ENCODE measurements at regions not wholly inside any gene's neighbourhood (a gene's known extent, or its start where the extent isn't known, plus 50 kb on each side); places are given as distances from the start of the nearest gene placed in this dataset.
"Not testable (repeated sequence)": the region's sequence is repeated elsewhere in the genome, so short reads cannot be mapped to it uniquely, and the experiment has no call there.

- H3K27ac ChIP-seq (ENCODE audit: low read depth in 2 of 2, low read length in 2 of 2); H3K36me3 ChIP-seq (ENCODE audit: control insufficient read depth in 2 of 2, insufficient read depth in 2 of 2, low read length in 2 of 2); H3K27me3 ChIP-seq (ENCODE audit: control insufficient read depth in 2 of 2, insufficient read depth in 2 of 2, low read length in 2 of 2); H3K9me3 ChIP-seq (ENCODE audit: control insufficient read depth in 2 of 2, low read length in 2 of 2); H3K9ac ChIP-seq (ENCODE audit: low read depth in 1 of 2, low read length in 2 of 2); H3K4me3 ChIP-seq (ENCODE audit: low read length in 2 of 2); H3K4me1 ChIP-seq (ENCODE audit: control insufficient read depth in 2 of 2, insufficient read depth in 2 of 2, low read length in 2 of 2): not testable (repeated sequence)
Observed at GRCh38 chr2:111485895-111486294, 365.2 kb downstream of the BCL2L11 start.

DNA sequence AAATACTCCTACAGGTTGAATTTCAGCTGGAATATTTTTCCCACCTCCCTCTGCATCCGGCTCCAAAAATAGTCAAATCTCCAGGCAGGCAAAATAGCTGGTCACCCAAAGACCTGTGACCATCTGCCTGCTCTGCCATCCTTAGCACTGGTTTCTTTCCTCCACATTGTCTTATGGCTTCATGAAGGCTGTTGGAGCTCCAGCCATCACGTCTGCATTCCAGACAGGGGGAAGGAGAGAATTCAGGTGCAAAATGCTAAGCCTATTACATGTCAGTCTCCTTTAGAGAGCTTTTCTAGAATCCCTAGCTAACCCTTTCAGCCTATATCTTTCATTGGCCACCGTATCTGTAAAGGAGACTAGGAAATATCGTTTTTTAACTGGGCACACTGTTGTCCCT, 367.7 kb downstream of the BCL2L11 start:
- H3K9ac ChIP-seq (ENCODE audit: low read depth in 1 of 2, low read length in 2 of 2); H3K27ac ChIP-seq (ENCODE audit: low read depth in 2 of 2, low read length in 2 of 2); H3K36me3 ChIP-seq (ENCODE audit: control insufficient read depth in 2 of 2, insufficient read depth in 2 of 2, low read length in 2 of 2); H3K4me1 ChIP-seq (ENCODE audit: control insufficient read depth in 2 of 2, insufficient read depth in 2 of 2, low read length in 2 of 2); H3K9me3 ChIP-seq (ENCODE audit: control insufficient read depth in 2 of 2, low read length in 2 of 2); H3K4me3 ChIP-seq (ENCODE audit: low read length in 2 of 2); H3K27me3 ChIP-seq (ENCODE audit: control insufficient read depth in 2 of 2, insufficient read depth in 2 of 2, low read length in 2 of 2): not testable (repeated sequence)

DNA sequence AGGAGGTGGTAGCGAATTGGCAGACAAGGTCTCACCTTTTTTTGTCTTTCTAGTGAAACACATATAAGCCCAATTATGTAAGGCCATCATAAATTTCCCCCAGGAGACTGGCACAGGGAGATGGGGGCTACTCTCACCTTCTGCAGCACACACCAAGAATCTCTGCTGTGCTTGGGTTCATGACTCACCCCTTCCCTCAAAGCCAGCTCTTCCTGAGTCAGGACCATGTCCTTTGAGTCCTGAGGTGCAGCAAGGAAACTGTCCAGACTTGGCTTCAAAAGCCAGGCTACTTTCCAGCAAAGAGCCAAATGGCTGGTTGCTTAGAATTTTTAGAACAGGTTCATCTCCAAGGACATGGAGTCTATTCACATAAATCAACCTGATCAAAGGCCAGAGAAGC, 368.7 kb downstream of the BCL2L11 start:
- H3K4me1 ChIP-seq (ENCODE audit: control insufficient read depth in 2 of 2, insufficient read depth in 2 of 2, low read length in 2 of 2); H3K9me3 ChIP-seq (ENCODE audit: control insufficient read depth in 2 of 2, low read length in 2 of 2); H3K36me3 ChIP-seq (ENCODE audit: control insufficient read depth in 2 of 2, insufficient read depth in 2 of 2, low read length in 2 of 2); H3K4me3 ChIP-seq (ENCODE audit: low read length in 2 of 2); H3K9ac ChIP-seq (ENCODE audit: low read depth in 1 of 2, low read length in 2 of 2); H3K27me3 ChIP-seq (ENCODE audit: control insufficient read depth in 2 of 2, insufficient read depth in 2 of 2, low read length in 2 of 2); H3K27ac ChIP-seq (ENCODE audit: low read depth in 2 of 2, low read length in 2 of 2): not testable (repeated sequence)

DNA sequence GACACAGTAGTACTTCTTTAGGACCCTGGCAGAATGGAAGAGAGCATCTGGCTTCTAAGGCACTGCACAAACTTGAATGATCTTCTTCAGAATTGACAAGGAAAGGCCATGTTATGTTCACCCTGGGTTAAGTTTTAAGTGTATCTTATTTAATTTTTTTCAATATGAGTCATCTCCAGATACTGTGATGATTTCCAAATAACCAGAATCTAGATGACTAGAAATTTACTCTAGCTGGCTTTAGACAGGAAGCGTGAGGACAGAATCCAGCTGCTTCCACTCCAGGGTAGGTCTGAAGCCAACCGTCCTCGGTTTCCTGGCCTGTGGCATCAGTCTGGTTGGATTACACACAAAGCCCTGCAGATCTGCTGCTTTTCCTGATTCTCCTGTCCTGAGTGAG, 370.5 kb downstream of the BCL2L11 start:
- not testable (repeated sequence) for H3K27me3 ChIP-seq (ENCODE audit: control insufficient read depth in 2 of 2, insufficient read depth in 2 of 2, low read length in 2 of 2); H3K27ac ChIP-seq (ENCODE audit: low read depth in 2 of 2, low read length in 2 of 2); H3K9me3 ChIP-seq (ENCODE audit: control insufficient read depth in 2 of 2, low read length in 2 of 2); H3K4me3 ChIP-seq (ENCODE audit: low read length in 2 of 2); H3K36me3 ChIP-seq (ENCODE audit: control insufficient read depth in 2 of 2, insufficient read depth in 2 of 2, low read length in 2 of 2); H3K9ac ChIP-seq (ENCODE audit: low read depth in 1 of 2, low read length in 2 of 2); H3K4me1 ChIP-seq (ENCODE audit: control insufficient read depth in 2 of 2, insufficient read depth in 2 of 2, low read length in 2 of 2)

GRCh38 chr2:111491614-111492013, 370.9 kb downstream of the BCL2L11 start:
- H3K4me3 ChIP-seq (ENCODE audit: low read length in 2 of 2); H3K27ac ChIP-seq (ENCODE audit: low read depth in 2 of 2, low read length in 2 of 2): not testable (repeated sequence)

GRCh38 chr2:111492995-111493719, 372.4 kb downstream of the BCL2L11 start:
- H3K4me3 ChIP-seq (ENCODE audit: low read length in 2 of 2); H3K9me3 ChIP-seq (ENCODE audit: control insufficient read depth in 2 of 2, low read length in 2 of 2); H3K4me1 ChIP-seq (ENCODE audit: control insufficient read depth in 2 of 2, insufficient read depth in 2 of 2, low read length in 2 of 2); H3K27me3 ChIP-seq (ENCODE audit: control insufficient read depth in 2 of 2, insufficient read depth in 2 of 2, low read length in 2 of 2); H3K36me3 ChIP-seq (ENCODE audit: control insufficient read depth in 2 of 2, insufficient read depth in 2 of 2, low read length in 2 of 2); H3K9ac ChIP-seq (ENCODE audit: low read depth in 1 of 2, low read length in 2 of 2): not testable (repeated sequence)
- H3K27ac ChIP-seq (ENCODE audit: low read depth in 2 of 2, low read length in 2 of 2), result peak overlapping the region in 1 of 2 donors; percentile 38

More at GRCh38 chr2:111491614-111492013, 370.9 kb downstream of the BCL2L11 start:
- not testable (repeated sequence) for H3K36me3 ChIP-seq (ENCODE audit: control insufficient read depth in 2 of 2, insufficient read depth in 2 of 2, low read length in 2 of 2); H3K4me1 ChIP-seq (ENCODE audit: control insufficient read depth in 2 of 2, insufficient read depth in 2 of 2, low read length in 2 of 2); H3K9ac ChIP-seq (ENCODE audit: low read depth in 1 of 2, low read length in 2 of 2); H3K27me3 ChIP-seq (ENCODE audit: control insufficient read depth in 2 of 2, insufficient read depth in 2 of 2, low read length in 2 of 2); H3K9me3 ChIP-seq (ENCODE audit: control insufficient read depth in 2 of 2, low read length in 2 of 2)

DNA sequence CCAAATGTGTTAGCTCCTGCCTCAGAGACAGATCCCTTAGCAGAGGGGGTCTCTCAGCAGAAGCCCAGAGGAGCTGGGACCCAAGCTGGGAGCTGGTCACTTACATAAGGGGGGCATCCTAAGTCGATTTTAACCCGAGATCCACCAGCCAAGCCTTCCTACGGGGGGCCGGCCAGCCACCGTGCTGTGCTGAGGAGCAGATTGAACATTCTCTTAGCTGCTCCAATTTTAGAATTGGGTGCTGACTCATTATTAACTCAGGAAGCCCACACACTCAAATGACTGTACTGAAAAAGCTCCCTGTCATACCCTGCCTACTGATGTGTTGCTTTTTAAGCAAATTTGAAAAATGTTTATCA, 373.0 kb downstream of the BCL2L11 start:
- H3K27me3 ChIP-seq (ENCODE audit: control insufficient read depth in 2 of 2, insufficient read depth in 2 of 2, low read length in 2 of 2); H3K9ac ChIP-seq (ENCODE audit: low read depth in 1 of 2, low read length in 2 of 2); H3K36me3 ChIP-seq (ENCODE audit: control insufficient read depth in 2 of 2, insufficient read depth in 2 of 2, low read length in 2 of 2); H3K9me3 ChIP-seq (ENCODE audit: control insufficient read depth in 2 of 2, low read length in 2 of 2); H3K4me3 ChIP-seq (ENCODE audit: low read length in 2 of 2); H3K4me1 ChIP-seq (ENCODE audit: control insufficient read depth in 2 of 2, insufficient read depth in 2 of 2, low read length in 2 of 2): not testable (repeated sequence)
- H3K27ac ChIP-seq (ENCODE audit: low read depth in 2 of 2, low read length in 2 of 2), result peak overlapping the region in 1 of 2 donors; percentile 38

DNA sequence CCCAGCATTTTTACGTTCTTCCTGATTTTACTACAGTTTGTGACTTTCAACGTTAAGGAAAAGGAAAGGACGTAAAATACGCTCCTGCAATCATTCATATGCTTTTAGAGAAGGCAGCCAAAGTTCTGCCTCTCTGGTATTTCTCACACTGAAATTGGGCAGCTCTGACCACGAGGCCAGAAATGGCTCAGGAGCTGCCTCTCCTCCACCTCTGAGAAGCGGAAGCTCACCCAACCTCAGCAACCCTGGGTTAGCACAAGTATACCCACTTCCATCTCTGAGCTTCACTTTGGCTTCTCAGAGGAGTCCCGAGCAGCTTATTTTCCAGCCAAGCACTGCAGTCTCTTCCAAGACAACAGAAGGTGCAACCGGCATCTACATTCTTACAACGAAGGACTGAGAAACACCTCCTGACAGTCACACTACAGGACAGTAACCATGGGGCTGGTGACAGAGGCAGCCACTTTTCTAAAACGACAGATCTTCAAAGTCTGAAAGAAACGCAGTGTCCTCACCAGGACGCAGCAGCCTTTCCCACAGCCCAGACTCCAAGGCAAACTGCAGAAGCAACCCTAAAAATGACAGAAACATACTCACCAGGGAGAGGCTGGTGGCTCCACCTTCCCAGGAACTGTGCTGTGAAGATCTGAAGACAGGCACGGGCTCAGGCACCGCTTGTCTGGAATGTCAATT, 373.7 kb downstream of the BCL2L11 start:
- not testable (repeated sequence) for H3K4me3 ChIP-seq (ENCODE audit: low read length in 2 of 2); H3K36me3 ChIP-seq (ENCODE audit: control insufficient read depth in 2 of 2, insufficient read depth in 2 of 2, low read length in 2 of 2); H3K4me1 ChIP-seq (ENCODE audit: control insufficient read depth in 2 of 2, insufficient read depth in 2 of 2, low read length in 2 of 2); H3K9me3 ChIP-seq (ENCODE audit: control insufficient read depth in 2 of 2, low read length in 2 of 2); H3K27me3 ChIP-seq (ENCODE audit: control insufficient read depth in 2 of 2, insufficient read depth in 2 of 2, low read length in 2 of 2); H3K9ac ChIP-seq (ENCODE audit: low read depth in 1 of 2, low read length in 2 of 2)
- H3K27ac ChIP-seq (ENCODE audit: low read depth in 2 of 2, low read length in 2 of 2), result peak overlapping the region in 1 of 2 donors; percentile 56

DNA sequence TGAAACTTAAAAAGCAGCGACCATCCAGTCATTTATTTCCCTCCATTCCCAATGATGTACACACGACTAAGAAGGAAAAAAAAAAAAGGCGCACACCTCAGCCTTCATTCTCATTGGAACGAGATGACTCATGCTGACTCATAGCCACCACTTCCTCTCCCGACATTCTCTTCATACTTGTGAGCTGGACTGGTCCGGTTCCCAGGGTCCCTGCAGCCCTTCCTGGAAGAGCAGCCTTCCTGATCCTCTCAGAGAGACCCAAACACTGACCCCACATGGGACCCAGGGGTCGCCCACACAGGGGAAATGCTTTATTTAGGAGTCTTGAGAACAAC, 374.2 kb downstream of the BCL2L11 start:
- H3K4me1 ChIP-seq (ENCODE audit: control insufficient read depth in 2 of 2, insufficient read depth in 2 of 2, low read length in 2 of 2); H3K9me3 ChIP-seq (ENCODE audit: control insufficient read depth in 2 of 2, low read length in 2 of 2); H3K9ac ChIP-seq (ENCODE audit: low read depth in 1 of 2, low read length in 2 of 2); H3K4me3 ChIP-seq (ENCODE audit: low read length in 2 of 2); H3K36me3 ChIP-seq (ENCODE audit: control insufficient read depth in 2 of 2, insufficient read depth in 2 of 2, low read length in 2 of 2); H3K27me3 ChIP-seq (ENCODE audit: control insufficient read depth in 2 of 2, insufficient read depth in 2 of 2, low read length in 2 of 2): not testable (repeated sequence)
- peak overlapping the region in 1 of 2 donors; percentile 56 for H3K27ac ChIP-seq (ENCODE audit: low read depth in 2 of 2, low read length in 2 of 2)

GRCh38 chr2:111495636-111496035, 374.9 kb downstream of the BCL2L11 start:
- H3K27ac ChIP-seq (ENCODE audit: low read depth in 2 of 2, low read length in 2 of 2); H3K4me3 ChIP-seq (ENCODE audit: low read length in 2 of 2); H3K4me1 ChIP-seq (ENCODE audit: control insufficient read depth in 2 of 2, insufficient read depth in 2 of 2, low read length in 2 of 2); H3K9me3 ChIP-seq (ENCODE audit: control insufficient read depth in 2 of 2, low read length in 2 of 2); H3K9ac ChIP-seq (ENCODE audit: low read depth in 1 of 2, low read length in 2 of 2); H3K36me3 ChIP-seq (ENCODE audit: control insufficient read depth in 2 of 2, insufficient read depth in 2 of 2, low read length in 2 of 2); H3K27me3 ChIP-seq (ENCODE audit: control insufficient read depth in 2 of 2, insufficient read depth in 2 of 2, low read length in 2 of 2): not testable (repeated sequence)

- H3K9me3 ChIP-seq (ENCODE audit: control insufficient read depth in 2 of 2, low read length in 2 of 2); H3K36me3 ChIP-seq (ENCODE audit: control insufficient read depth in 2 of 2, insufficient read depth in 2 of 2, low read length in 2 of 2); H3K27ac ChIP-seq (ENCODE audit: low read depth in 2 of 2, low read length in 2 of 2): not testable (repeated sequence)
Observed at GRCh38 chr2:111496176-111496575, 375.5 kb downstream of the BCL2L11 start.

More at GRCh38 chr2:111496176-111496575, 375.5 kb downstream of the BCL2L11 start:
- not testable (repeated sequence) for H3K4me1 ChIP-seq (ENCODE audit: control insufficient read depth in 2 of 2, insufficient read depth in 2 of 2, low read length in 2 of 2); H3K9ac ChIP-seq (ENCODE audit: low read depth in 1 of 2, low read length in 2 of 2); H3K4me3 ChIP-seq (ENCODE audit: low read length in 2 of 2); H3K27me3 ChIP-seq (ENCODE audit: control insufficient read depth in 2 of 2, insufficient read depth in 2 of 2, low read length in 2 of 2)

Measured in mucosa of rectum (tissue), 2 donors.